IMR-90 (cell line): ENCODE measurements at regions not wholly inside any gene's neighbourhood (a gene's known extent, or its start where the extent isn't known, plus 50 kb on each side); places are given as distances from the start of the nearest gene placed in this dataset.

ENCODE experiments used
- ATAC-seq: fragments of 200-7000 bp; cut with Tn5 transposase; 2 replicates; pipeline ENCODE4 v1.9.1; 2020; ENCODE audit warnings: low read depth, mild to moderate bottlenecking, moderate library complexity
- BruUV-seq: library from RNA; stranded (reverse); fragments of 400-500 nt; replicated peaks from 2 replicates; lab custom pipeline; 2021; lab: Mats Ljungman, UMichigan
- CTCF ChIA-PET: fragments of 300-600 bp; formaldehyde crosslinking; extraction: SDS; loops from one replicate; lab custom pipeline; 2021; ENCODE audit warnings: antibody characterized with exemption; lab: Yijun Ruan, JAX
- POLR2A ChIA-PET: fragments of 300-600 bp; sonication (Branson Sonifier 250); formaldehyde crosslinking; loops from one replicate; lab custom pipeline; 2022; ENCODE audit warnings: antibody characterized with exemption; ENCODE audit not compliant: unreplicated experiment; lab: Charles Lee
- DNase-seq: peaks from one replicate; pipeline ENCODE4 v3.0.0; 2013
- H2AFZ ChIP-seq: replicated peaks from 2 replicates; pipeline ENCODE3; 2013; ENCODE audit warnings: low read length, mild to moderate bottlenecking; ENCODE audit not compliant: poor library complexity
- H2AK5ac ChIP-seq: 2 replicates; pipeline ENCODE4 v1.6.1; 2013; ENCODE audit warnings: low read depth, low read length, inconsistent platforms
- H2AK9ac ChIP-seq: replicated peaks from 2 replicates; pipeline ENCODE3; 2013; ENCODE audit warnings: mild to moderate bottlenecking, low read depth, low read length, moderate library complexity; ENCODE audit not compliant: poor library complexity
- H2BK120ac ChIP-seq: 2 replicates; pipeline ENCODE4 v1.6.1; 2013; ENCODE audit warnings: low read depth, low read length, inconsistent platforms
- H2BK15ac ChIP-seq: 3 replicates; pipeline ENCODE4 v1.6.1; 2013; ENCODE audit warnings: low read depth, low read length, inconsistent platforms
- H2BK20ac ChIP-seq: 2 replicates; pipeline ENCODE4 v1.6.1; 2013; ENCODE audit warnings: low read depth, mild to moderate bottlenecking, inconsistent platforms, low read length, moderate library complexity
- H2BK5ac ChIP-seq: 2 replicates; pipeline ENCODE4 v1.6.1; 2013; ENCODE audit warnings: mild to moderate bottlenecking, low read depth, low read length, inconsistent platforms; ENCODE audit not compliant: poor library complexity, severe bottlenecking
- H3K14ac ChIP-seq: replicated peaks from 2 replicates; pipeline ENCODE4 v1.6.1; 2013; ENCODE audit warnings: low read depth, low read length, inconsistent platforms
- H3K18ac ChIP-seq: 2 replicates; pipeline ENCODE4 v1.6.1; 2013; ENCODE audit warnings: low read depth, low read length, control low read depth
- H3K23ac ChIP-seq: 2 replicates; pipeline ENCODE4 v1.6.1; 2013; ENCODE audit warnings: low read depth, low read length, inconsistent platforms
- H3K27ac ChIP-seq: 2 replicates; pipeline ENCODE4 v1.5.1; 2013; ENCODE audit warnings: mild to moderate bottlenecking, control low read depth, low read length; ENCODE audit not compliant: insufficient read depth
- H3K27me3 ChIP-seq: 2 replicates; pipeline ENCODE4 v1.6.1; 2013; ENCODE audit warnings: low read length; ENCODE audit not compliant: control insufficient read depth, insufficient read depth
- H3K36me3 ChIP-seq: 2 replicates; pipeline ENCODE4 v1.6.1; 2013; ENCODE audit warnings: low read length, mixed read lengths; ENCODE audit not compliant: control insufficient read depth, insufficient read depth
- H3K4ac ChIP-seq: 2 replicates; pipeline ENCODE4 v1.6.1; 2013; ENCODE audit warnings: low read depth, low read length, inconsistent platforms
- H3K4me1 ChIP-seq: 2 replicates; pipeline ENCODE4 v1.6.1; 2013; ENCODE audit warnings: low read length, mixed read lengths; ENCODE audit not compliant: control insufficient read depth, insufficient read depth
- H3K4me2 ChIP-seq: 2 replicates; pipeline ENCODE4 v1.6.1; 2013; ENCODE audit warnings: low read depth, mild to moderate bottlenecking, control low read depth, low read length, moderate library complexity
- H3K4me3 ChIP-seq: 2 replicates; pipeline ENCODE4 v1.5.1; 2013; ENCODE audit warnings: low read depth, mild to moderate bottlenecking, control low read depth, low read length, moderate library complexity; ENCODE audit not compliant: insufficient read depth
- H3K56ac ChIP-seq: 2 replicates; pipeline ENCODE4 v1.6.1; 2013; ENCODE audit warnings: low read length, inconsistent platforms; ENCODE audit not compliant: insufficient read depth; ENCODE audit errors: extremely low read depth
- H3K79me1 ChIP-seq, 2 experiments: 2 replicates each; pipeline ENCODE4 v1.6.1; 2013; ENCODE audit warnings: low read length in 2 of 2, inconsistent platforms in 1 of 2, low read depth in 1 of 2
- H3K9ac ChIP-seq: 2 replicates; pipeline ENCODE4 v1.6.1; 2013; ENCODE audit warnings: low read depth, low read length, control low read depth
- H3K9me1 ChIP-seq: 2 replicates; pipeline ENCODE4 v1.6.1; 2013; ENCODE audit warnings: low read length, inconsistent platforms; ENCODE audit not compliant: insufficient read depth
- H3K9me3 ChIP-seq: 2 replicates; pipeline ENCODE4 v1.6.1; 2013; ENCODE audit warnings: low read length; ENCODE audit not compliant: control insufficient read depth, insufficient read depth
- H4K20me1 ChIP-seq: 2 replicates; pipeline ENCODE4 v1.6.1; 2013; ENCODE audit warnings: low read length, inconsistent platforms; ENCODE audit not compliant: insufficient read depth
- H4K5ac ChIP-seq: 2 replicates; pipeline ENCODE4 v1.6.1; 2013; ENCODE audit warnings: mild to moderate bottlenecking, low read depth, low read length, control low read depth
- H4K8ac ChIP-seq, 2 experiments: 2 replicates each; pipeline ENCODE4 v1.6.1; 2013; ENCODE audit warnings: low read depth in 2 of 2, low read length in 2 of 2, control low read depth in 1 of 2, inconsistent platforms in 1 of 2
- H4K91ac ChIP-seq: 2 replicates; pipeline ENCODE4 v1.6.1; 2013; ENCODE audit warnings: low read depth, low read length, inconsistent platforms; ENCODE audit not compliant: insufficient read depth
- BHLHE40 ChIP-seq: fragments of 150-350 bp; IDR thresholded peaks from 2 replicates; pipeline ENCODE4 v1.6.1; 2016; ENCODE audit warnings: mild to moderate bottlenecking, low read depth, low read length
- RCOR1 ChIP-seq: IDR thresholded peaks from 2 replicates; pipeline ENCODE4 v1.6.1; 2012; ENCODE audit warnings: mild to moderate bottlenecking, low read length, improper control_type of control experiment; ENCODE audit not compliant: insufficient replicate concordance
- WGBS, 2 experiments: methylation state at CpG; one replicate each; pipeline versions ENCODE4 v1.1.5 to v1.1.7; 2013; ENCODE audit warnings: missing lambda C conversion rate in 2 of 2; ENCODE audit not compliant: insufficient read length in 1 of 2; ENCODE audit errors: extremely low coverage in 2 of 2; 5-methylcytosine and 5-hydroxymethylcytosine counted together
- dilution Hi-C: fragments of 300-500 bp; cut with HindIII; formaldehyde crosslinking; loops from one replicate; pipeline ENCODE4 v1.14.3; 2018; ENCODE audit warnings: low sequenced_read_pairs; ENCODE audit not compliant: unreplicated experiment
- in situ Hi-C: fragments of 300-500 bp; cut with MboI; formaldehyde crosslinking; loops from 3 replicates; pipeline ENCODE4 v1.14.3; 2019; ENCODE audit warnings: low sequenced_read_pairs, inconsistent platforms, mixed read lengths
- intact Hi-C: fragments of 100-400 bp; cut with micrococcal nuclease; formaldehyde crosslinking; loops from 2 replicates; pipeline ENCODE4 v1.10.0; 2022

DNA sequence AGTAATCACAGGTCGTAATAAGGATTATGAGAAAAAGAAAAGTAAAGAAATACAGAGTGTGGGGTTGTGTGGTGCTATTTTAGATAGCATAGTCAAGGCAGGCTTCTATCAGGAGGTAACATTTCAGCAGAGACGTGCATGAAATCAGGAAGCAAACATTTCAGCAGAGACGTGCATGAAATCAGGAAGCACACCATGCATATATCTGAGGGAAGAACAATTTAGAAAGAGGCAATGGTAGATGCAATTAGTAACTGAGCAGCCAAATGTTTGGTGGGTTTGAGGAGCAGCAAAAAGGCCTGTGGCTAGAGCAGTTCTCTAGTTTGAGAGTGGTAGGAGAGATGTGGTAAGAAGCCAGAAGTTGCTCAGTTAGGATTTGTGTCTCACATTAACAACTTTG lies 713.7 kb downstream of the ADCYAP1 start:
- Histone ChIP-seq H4K5ac (no peak overlapping the region), H3K14ac (no peak overlapping the region), H2BK20ac (no peak overlapping the region), H3K23ac (no peak overlapping the region), H3K4me2 (no peak overlapping the region), H4K20me1 (no peaks in the 10 kb centered on the region), H3K4ac (no peak overlapping the region), H2AK9ac (no peak overlapping the region), H2BK120ac (no peak overlapping the region), H4K91ac (no peak overlapping the region), H3K4me1 (no peaks in the 10 kb centered on the region), H2AFZ (no peak overlapping the region), H3K27ac (no peak overlapping the region), H3K9ac (no peak overlapping the region), H3K9me3 (peaks cover 4% of the 10 kb centered on the region), H2BK15ac (no peak overlapping the region), H3K56ac (no peak overlapping the region), H2BK5ac (no peak overlapping the region), H3K18ac (no peak overlapping the region), H3K9me1 (no peaks in the 10 kb centered on the region), H3K36me3 (no peaks in the 10 kb centered on the region), H3K27me3 (no peaks in the 10 kb centered on the region), H2AK5ac (no peak overlapping the region), H3K4me3 (no peak overlapping the region), H3K79me1 (no peaks in the 10 kb centered on the region), H4K8ac (no peak overlapping the region)
- TF ChIP-seq RCOR1 (no peak), BHLHE40 (no peak)
- POLR2A ChIA-PET: no interaction called here
- WGBS, 2 experiments: 20% methylated on average over 2 of the region's 3 CpGs; no CpG with 5 or more reads in 1 of the 2 experiments
- in situ Hi-C loops: no loop called here
- ATAC-seq (no peak), DNase-seq (no peak)
- dilution Hi-C loops: no loop called here
- CTCF ChIA-PET: no interaction called here
- BruUV-seq: no TSS peak
- intact Hi-C loops: no loop called here
